Stimulated activated CD8-positive, alpha-beta memory T cell treated with anti-CD3 and anti-CD28 coated beads, Interleukin-7, amount 100 ng/mL, for 24 hours (primary cell): ENCODE measurements at regions not wholly inside any gene's neighbourhood (a gene's known extent, or its start where the extent isn't known, plus 50 kb on each side); places are given as distances from the start of the nearest gene placed in this dataset.

Source experiments
- DNase-seq: peaks from one replicate; pipeline ENCODE4 v3.0.0-alpha.2; 2020; ENCODE audit warnings: low read depth

- DNase-seq: no peak
These were observed 298.3 kb downstream of the ICOS start for GRCh38 chr2:204234879-204235278.

GRCh38 chr2:204237416-204237815 is 300.9 kb downstream of the ICOS start:
- DNase-seq: no peak

GRCh38 chr2:204239411-204240165 is 303.0 kb downstream of the ICOS start:
- no peak for DNase-seq

- no peak for DNase-seq
These were observed 304.3 kb upstream of the PARD3B start for GRCh38 chr2:204240961-204241360.

- no peak for DNase-seq
These were observed 295.8 kb upstream of the PARD3B start for GRCh38 chr2:204249437-204249836.

- DNase-seq: no peak
These were observed 294.6 kb upstream of the PARD3B start for GRCh38 chr2:204250692-204251091.

GRCh38 chr2:204251158-204251997 is 293.9 kb upstream of the PARD3B start:
- DNase-seq: no peak

- DNase-seq: no peak
These were observed 293.3 kb upstream of the PARD3B start for GRCh38 chr2:204251998-204252376.

- DNase-seq: no peak
These were observed 290.2 kb upstream of the PARD3B start for GRCh38 chr2:204255071-204255470.

GRCh38 chr2:204255526-204255925 is 289.7 kb upstream of the PARD3B start:
- DNase-seq: no peak

GRCh38 chr2:204257781-204258180 is 287.5 kb upstream of the PARD3B start:
- DNase-seq: no peak

- no peak for DNase-seq
These were observed 286.4 kb upstream of the PARD3B start for GRCh38 chr2:204258890-204259289.

- DNase-seq: peak; percentile 7
These were observed 285.0 kb upstream of the PARD3B start for GRCh38 chr2:204260162-204260877.

- DNase-seq: no peak
These were observed 284.4 kb upstream of the PARD3B start for GRCh38 chr2:204260901-204261300.

GRCh38 chr2:204261846-204262245 is 283.4 kb upstream of the PARD3B start:
- DNase-seq: no peak

GRCh38 chr2:204264085-204264553 is 281.2 kb upstream of the PARD3B start:
- DNase-seq: no peak

GRCh38 chr2:204264621-204265140 is 280.6 kb upstream of the PARD3B start:
- no peak for DNase-seq

GRCh38 chr2:204265681-204266181 is 279.5 kb upstream of the PARD3B start:
- no peak for DNase-seq

GRCh38 chr2:204268458-204268857 is 276.8 kb upstream of the PARD3B start:
- DNase-seq: no peak

GRCh38 chr2:204268971-204269370 is 276.3 kb upstream of the PARD3B start:
- no peak for DNase-seq

- DNase-seq: no peak
These were observed 273.2 kb upstream of the PARD3B start for GRCh38 chr2:204272089-204272488.

GRCh38 chr2:204272610-204273287 is 272.5 kb upstream of the PARD3B start:
- no peak for DNase-seq
